ENCODE measurements at regions not wholly inside any gene's neighbourhood (a gene's known extent, or its start where the extent isn't known, plus 50 kb on each side); places are given as distances from the start of the nearest gene placed in this dataset.

DNA sequence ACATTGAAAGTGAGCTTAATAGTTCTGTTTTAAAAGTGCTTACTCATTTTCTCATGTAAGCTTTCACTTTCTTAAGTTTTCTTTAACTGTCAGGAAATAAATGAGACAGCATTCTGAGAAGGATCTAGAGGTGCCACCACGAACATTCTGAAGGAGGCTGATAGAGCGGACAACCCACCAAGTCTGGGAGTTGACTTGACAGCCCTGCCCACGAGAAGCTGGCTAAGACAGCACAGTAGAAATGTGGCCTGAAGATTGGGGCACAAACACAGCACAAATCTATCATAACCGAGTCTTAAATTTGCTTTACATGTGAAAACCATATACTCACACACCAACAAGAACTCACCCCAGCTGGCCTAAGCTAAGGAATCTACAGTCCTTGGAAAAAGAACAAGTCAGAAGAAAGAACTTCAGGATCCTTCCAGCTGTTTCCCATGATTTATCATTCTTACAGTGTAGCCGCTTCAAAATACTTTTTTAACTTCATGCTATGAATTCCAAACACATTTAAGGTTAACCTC lies 144.2 kb upstream of the TNFAIP3 start:
- no peak overlapping the region for H2BK120ac ChIP-seq (ENCODE audit: low read depth, low read length)
- H2AK9ac ChIP-seq (replicated peaks; ENCODE audit: low read depth, low read length, poor library complexity) = no peak overlapping the region
- peak; percentile 37 for DNase-seq
- no peak overlapping the region for H3K4me3 ChIP-seq (ENCODE audit: insufficient read depth, low read depth, low read length)
- WGBS, 2 experiments (ENCODE audit: extremely low coverage in 2 of 2, insufficient read length in 1 of 2) = 79% methylated on average over 3 of the region's 5 CpGs; no CpG with 5 or more reads in 1 of the 2 experiments
- H3K4ac ChIP-seq (ENCODE audit: low read depth, low read length) = peak overlapping the region; percentile 29; the same call in 1 of the 2 replicates
- H3K9ac ChIP-seq (ENCODE audit: low read depth, low read length) = no peak overlapping the region
- no peaks in the 10 kb centered on the region for H4K20me1 ChIP-seq (ENCODE audit: insufficient read depth, low read length)
- peak overlapping the region; percentile 8; the same call in 1 of the 2 replicates for H4K91ac ChIP-seq (ENCODE audit: insufficient read depth, low read depth, low read length)
- TF ChIP-seq, protein P1, sequence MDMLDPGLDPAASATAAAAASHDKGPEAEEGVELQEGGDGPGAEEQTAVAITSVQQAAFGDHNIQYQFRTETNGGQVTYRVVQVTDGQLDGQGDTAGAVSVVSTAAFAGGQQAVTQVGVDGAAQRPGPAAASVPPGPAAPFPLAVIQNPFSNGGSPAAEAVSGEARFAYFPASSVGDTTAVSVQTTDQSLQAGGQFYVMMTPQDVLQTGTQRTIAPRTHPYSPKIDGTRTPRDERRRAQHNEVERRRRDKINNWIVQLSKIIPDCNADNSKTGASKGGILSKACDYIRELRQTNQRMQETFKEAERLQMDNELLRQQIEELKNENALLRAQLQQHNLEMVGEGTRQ (IDR thresholded peaks at IDR 0.05; ENCODE audit: low read depth, low read length) = no peak
- no peak for TF ChIP-seq CEBPB (IDR thresholded peaks at IDR 0.05; ENCODE audit: low read depth, low read length)
- TF ChIP-seq BHLHE40 (IDR thresholded peaks at IDR 0.05; ENCODE audit: low read depth, low read length) = no peak
- TF ChIP-seq, protein P2, sequence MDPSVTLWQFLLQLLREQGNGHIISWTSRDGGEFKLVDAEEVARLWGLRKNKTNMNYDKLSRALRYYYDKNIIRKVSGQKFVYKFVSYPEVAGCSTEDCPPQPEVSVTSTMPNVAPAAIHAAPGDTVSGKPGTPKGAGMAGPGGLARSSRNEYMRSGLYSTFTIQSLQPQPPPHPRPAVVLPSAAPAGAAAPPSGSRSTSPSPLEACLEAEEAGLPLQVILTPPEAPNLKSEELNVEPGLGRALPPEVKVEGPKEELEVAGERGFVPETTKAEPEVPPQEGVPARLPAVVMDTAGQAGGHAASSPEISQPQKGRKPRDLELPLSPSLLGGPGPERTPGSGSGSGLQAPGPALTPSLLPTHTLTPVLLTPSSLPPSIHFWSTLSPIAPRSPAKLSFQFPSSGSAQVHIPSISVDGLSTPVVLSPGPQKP (IDR thresholded peaks at IDR 0.05; ENCODE audit: borderline replicate concordance, low read depth, low read length) = no peak
- TF ChIP-seq SMC3 (IDR thresholded peaks at IDR 0.05; ENCODE audit: low read depth, low read length) = no peak
- TF ChIP-seq FOS (IDR thresholded peaks at IDR 0.05; ENCODE audit: low read depth, low read length) = no peak
- ChIA-PET POLR2A (ENCODE audit: unreplicated experiment) (no interaction called here), CTCF (interaction anchor here (1.0 kb wide), 1 partner anchor 34 kb away, joined by 3 read pairs; no protein-coding TSS in a partner anchor)
- BruUV-seq (replicated peaks) = no TSS peak
- intact Hi-C loops (cut with micrococcal nuclease) = no loop called here
- H3K27me3 ChIP-seq (ENCODE audit: control insufficient read depth, insufficient read depth, low read length) = no peaks in the 10 kb centered on the region
- H3K36me3 ChIP-seq (ENCODE audit: control insufficient read depth, insufficient read depth, low read length) = no peaks in the 10 kb centered on the region
- H3K4me2 ChIP-seq (ENCODE audit: low read depth, low read length) = peak overlapping the region; percentile 57; the same call in 1 of the 2 replicates
- H3K14ac ChIP-seq (replicated peaks; ENCODE audit: low read depth, low read length) = no peak overlapping the region; the same call in 1 of the 2 replicates
- in situ Hi-C loops (cut with MboI; ENCODE audit: low sequenced_read_pairs) = no loop called here
- H3K79me1 ChIP-seq (ENCODE audit: low read depth in 1 of 2, low read length in 2 of 2) = no peaks in the 10 kb centered on the region
- peak overlapping the region; percentile 56 for H2BK5ac ChIP-seq (ENCODE audit: low read depth, low read length, poor library complexity, severe bottlenecking)
- 0 out of 2 replicates have a peak, but pooled peaks have one; percentile 14 for ATAC-seq (ENCODE audit: low read depth)
- dilution Hi-C loops (cut with HindIII; ENCODE audit: low sequenced_read_pairs, unreplicated experiment) = no loop called here
- no peak overlapping the region for H3K56ac ChIP-seq (ENCODE audit: extremely low read depth, insufficient read depth, low read length)
- no peaks in the 10 kb centered on the region; the same call in 1 of the 2 replicates for H3K9me1 ChIP-seq (ENCODE audit: insufficient read depth, low read length)
- H2AFZ ChIP-seq (replicated peaks; ENCODE audit: low read length, poor library complexity) = no peak overlapping the region
- peak overlapping the region; percentile 25; the same call in 1 of the 2 replicates for H2BK20ac ChIP-seq (ENCODE audit: low read depth, low read length)
- H3K18ac ChIP-seq (ENCODE audit: low read depth, low read length) = peak overlapping the region; percentile 99
- peaks cover 3% of the 10 kb centered on the region; the same call in 1 of the 2 replicates for H3K4me1 ChIP-seq (ENCODE audit: control insufficient read depth, insufficient read depth, low read length)
- no peak overlapping the region for H3K23ac ChIP-seq (ENCODE audit: low read depth, low read length)
- peak overlapping the region; percentile 74; the same call in 1 of the 2 replicates for H3K27ac ChIP-seq (ENCODE audit: insufficient read depth, low read length)
- 0 out of 2 replicates have a peak overlapping the region, but pooled peaks have one; percentile 2 for H2AK5ac ChIP-seq (ENCODE audit: low read depth, low read length)
- H4K5ac ChIP-seq (ENCODE audit: low read depth, low read length) = peak overlapping the region; percentile 94
- H3K9me3 ChIP-seq (ENCODE audit: control insufficient read depth, insufficient read depth, low read length) = no peaks in the 10 kb centered on the region
- 0 out of 4 replicates have a peak overlapping the region, but pooled peaks of 1 of the 2 experiments have one; percentile 36 for H4K8ac ChIP-seq (ENCODE audit: low read depth in 2 of 2, low read length in 2 of 2)
- peak overlapping the region; percentile 3; the same call in 1 of the 3 replicates for H2BK15ac ChIP-seq (ENCODE audit: low read depth, low read length)
